Natural killer cell (primary cell): ENCODE measurements at regions not wholly inside any gene's neighbourhood (a gene's known extent, or its start where the extent isn't known, plus 50 kb on each side); places are given as distances from the start of the nearest gene placed in this dataset.

Source experiments
- ATAC-seq, 3 donors: fragments of 150-1000 bp in 2 of 3; fragments of 200-7000 bp in 1 of 3; cut with Tn5 transposase; 1 replicate in 1 of 3; 2 replicates in 2 of 3; pipeline ENCODE4 v1.10.0; 2021; ENCODE audit warnings: mild to moderate bottlenecking in 2 of 3, moderate library complexity in 2 of 3
- DNase-seq, 2 donors: peaks; one replicate each; pipeline versions ENCODE4 v3.0.0 to v3.0.0-alpha.2; 2013 to 2021; ENCODE audit warnings: mixed read lengths in 1 of 2
- H3K27ac ChIP-seq: one replicate; pipeline ENCODE4 v1.5.1; 2013; ENCODE audit warnings: mild to moderate bottlenecking, low read length
- H3K27me3 ChIP-seq: one replicate; pipeline ENCODE4 v1.6.1; 2013; ENCODE audit warnings: low read length; ENCODE audit not compliant: control insufficient read depth, insufficient read depth
- H3K36me3 ChIP-seq: one replicate; pipeline ENCODE4 v1.6.1; 2013; ENCODE audit warnings: low read length; ENCODE audit not compliant: control insufficient read depth, insufficient read depth
- H3K4me1 ChIP-seq: one replicate; pipeline ENCODE4 v1.6.1; 2013; ENCODE audit warnings: low read length; ENCODE audit not compliant: control insufficient read depth, insufficient read depth
- H3K4me3 ChIP-seq: one replicate; pipeline ENCODE4 v1.5.1; 2013; ENCODE audit warnings: low read length
- H3K9me3 ChIP-seq: one replicate; pipeline ENCODE4 v1.6.1; 2013; ENCODE audit warnings: low read length; ENCODE audit not compliant: control insufficient read depth, insufficient read depth
- H3K27ac Mint-ChIP-seq, 2 donors: one replicate each; pipeline ENCODE4 v1.8.0; 2022; ENCODE audit warnings: mild to moderate bottlenecking in 2 of 2, mixed read lengths in 2 of 2, moderate library complexity in 1 of 2
- H3K27me3 Mint-ChIP-seq, 2 donors: one replicate each; pipeline ENCODE4 v1.8.0; 2022; ENCODE audit warnings: low read depth in 2 of 2, mixed read lengths in 2 of 2
- H3K36me3 Mint-ChIP-seq: one replicate; pipeline ENCODE4 v1.8.0; 2022; ENCODE audit warnings: mixed read lengths
- H3K4me1 Mint-ChIP-seq, 2 donors: one replicate each; pipeline ENCODE4 v1.8.0; 2022; ENCODE audit warnings: mixed read lengths in 2 of 2
- H3K4me3 Mint-ChIP-seq: one replicate; pipeline ENCODE4 v1.8.0; 2022; ENCODE audit warnings: mild to moderate bottlenecking, moderate library complexity, mixed read lengths
- H3K9me3 Mint-ChIP-seq, 2 donors: one replicate each; pipeline ENCODE4 v1.8.0; 2022; ENCODE audit warnings: mixed read lengths in 2 of 2
- WGBS: methylation state at CpG from one replicate; pipeline ENCODE4 v1.1.7; 2013; ENCODE audit warnings: missing lambda C conversion rate; ENCODE audit not compliant: insufficient coverage; 5-methylcytosine and 5-hydroxymethylcytosine counted together
- intact Hi-C: fragments of 100-400 bp; cut with micrococcal nuclease; formaldehyde crosslinking; loops from one replicate; pipeline ENCODE4 v1.14.2; 2022
- TF ChIP-seq, protein P1 (sequence below): fragments of 200-600 bp; IDR thresholded peaks from one replicate; pipeline ENCODE4 v1.8.0; 2022; ENCODE audit warnings: antibody characterized with exemption

GRCh38 chr16:31705371-31705770 is 168.2 kb upstream of the ZNF267 start:
- H3K9me3 ChIP-seq, result no peaks in the 10 kb centered on the region
- H3K4me1 Mint-ChIP-seq, result peaks cover 23 to 33% of the 10 kb centered on the region in 2 donors
- TF ChIP-seq, protein P1, sequence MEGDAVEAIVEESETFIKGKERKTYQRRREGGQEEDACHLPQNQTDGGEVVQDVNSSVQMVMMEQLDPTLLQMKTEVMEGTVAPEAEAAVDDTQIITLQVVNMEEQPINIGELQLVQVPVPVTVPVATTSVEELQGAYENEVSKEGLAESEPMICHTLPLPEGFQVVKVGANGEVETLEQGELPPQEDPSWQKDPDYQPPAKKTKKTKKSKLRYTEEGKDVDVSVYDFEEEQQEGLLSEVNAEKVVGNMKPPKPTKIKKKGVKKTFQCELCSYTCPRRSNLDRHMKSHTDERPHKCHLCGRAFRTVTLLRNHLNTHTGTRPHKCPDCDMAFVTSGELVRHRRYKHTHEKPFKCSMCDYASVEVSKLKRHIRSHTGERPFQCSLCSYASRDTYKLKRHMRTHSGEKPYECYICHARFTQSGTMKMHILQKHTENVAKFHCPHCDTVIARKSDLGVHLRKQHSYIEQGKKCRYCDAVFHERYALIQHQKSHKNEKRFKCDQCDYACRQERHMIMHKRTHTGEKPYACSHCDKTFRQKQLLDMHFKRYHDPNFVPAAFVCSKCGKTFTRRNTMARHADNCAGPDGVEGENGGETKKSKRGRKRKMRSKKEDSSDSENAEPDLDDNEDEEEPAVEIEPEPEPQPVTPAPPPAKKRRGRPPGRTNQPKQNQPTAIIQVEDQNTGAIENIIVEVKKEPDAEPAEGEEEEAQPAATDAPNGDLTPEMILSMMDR, result no peak
- no peaks in the 10 kb centered on the region for H3K27me3 Mint-ChIP-seq
- intact Hi-C loops, result no loop called here
- H3K27ac ChIP-seq, result no peak overlapping the region
- no peak overlapping the region for H3K27ac Mint-ChIP-seq
- no peak overlapping the region for H3K4me3 Mint-ChIP-seq
- no peaks in the 10 kb centered on the region for H3K27me3 ChIP-seq
- WGBS, result 96% methylated on average over 5 of the region's 5 CpGs
- DNase-seq, result no peak
- no peaks in the 10 kb centered on the region for H3K9me3 Mint-ChIP-seq
- no peaks in the 10 kb centered on the region for H3K36me3 Mint-ChIP-seq
- no peak overlapping the region for H3K4me3 ChIP-seq
- peaks cover 24% of the 10 kb centered on the region for H3K4me1 ChIP-seq
- ATAC-seq, result no peak
- H3K36me3 ChIP-seq, result peaks cover 59% of the 10 kb centered on the region

DNA sequence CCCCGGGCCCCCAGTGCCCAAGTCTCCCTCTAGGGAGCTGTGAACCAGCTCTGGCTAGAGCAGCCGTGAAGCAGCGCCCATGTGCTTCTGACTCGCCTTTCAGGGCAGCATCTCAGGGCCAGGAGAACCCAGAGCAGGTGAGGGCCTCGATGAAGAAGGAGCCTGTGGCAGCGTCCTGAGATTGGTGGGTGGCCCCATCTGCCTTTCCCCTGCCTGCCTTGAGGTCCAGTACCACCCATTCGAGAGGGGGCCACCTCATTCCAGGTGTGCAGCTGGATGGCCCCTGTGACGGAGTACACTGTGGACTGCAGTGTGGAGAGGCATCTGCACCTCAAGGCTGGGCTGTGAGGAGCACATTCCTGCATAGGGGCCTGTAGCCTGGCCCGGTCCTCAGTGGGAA is 167.3 kb upstream of the ZNF267 start:
- ATAC-seq (no peak), DNase-seq (no peak)
- H3K4me1 ChIP-seq, result peaks cover 17% of the 10 kb centered on the region
- no peak overlapping the region for H3K27ac Mint-ChIP-seq
- H3K9me3 ChIP-seq, result no peaks in the 10 kb centered on the region
- H3K9me3 Mint-ChIP-seq, result no peaks in the 10 kb centered on the region
- intact Hi-C loops, result no loop called here
- TF ChIP-seq, protein P1, result no peak
- no peaks in the 10 kb centered on the region for H3K27me3 Mint-ChIP-seq
- no peak overlapping the region for H3K27ac ChIP-seq
- no peaks in the 10 kb centered on the region for H3K27me3 ChIP-seq
- peaks cover 59% of the 10 kb centered on the region for H3K36me3 ChIP-seq
- H3K4me1 Mint-ChIP-seq, result peaks cover 17 to 27% of the 10 kb centered on the region in 2 donors
- WGBS, result 90% methylated on average over 9 of the region's 9 CpGs
- no peak overlapping the region for H3K4me3 ChIP-seq
- no peak overlapping the region for H3K4me3 Mint-ChIP-seq
- no peaks in the 10 kb centered on the region for H3K36me3 Mint-ChIP-seq

DNA sequence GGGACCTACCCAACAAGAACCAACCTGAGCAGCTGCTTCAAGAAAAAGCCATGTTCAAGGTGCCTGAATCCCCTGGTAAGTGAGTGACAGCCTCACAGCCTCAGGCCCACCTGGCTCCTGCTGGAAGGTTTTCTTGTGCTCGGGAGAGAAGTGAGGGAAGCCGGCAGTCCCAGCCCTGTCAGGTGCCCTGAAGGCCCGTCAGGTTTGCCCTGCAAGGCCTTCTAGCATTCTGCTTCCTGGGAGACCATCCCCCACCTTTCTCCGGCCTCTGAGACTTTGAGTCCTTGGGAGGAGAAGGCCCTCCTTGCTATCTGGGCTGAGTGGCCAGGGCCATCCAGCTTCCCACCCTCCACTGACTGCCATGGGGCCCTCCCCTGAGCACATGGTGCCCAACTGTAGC is 166.7 kb upstream of the ZNF267 start:
- intact Hi-C loops, result no loop called here
- WGBS, result 95% methylated on average over 4 of the region's 4 CpGs
- Mint-ChIP-seq H3K27me3 (no peaks in the 10 kb centered on the region), H3K9me3 (no peaks in the 10 kb centered on the region), H3K4me3 (no peak overlapping the region), H3K4me1 (peaks cover 12 to 24% of the 10 kb centered on the region in 2 donors), H3K27ac (no peak overlapping the region), H3K36me3 (no peaks in the 10 kb centered on the region)
- peaks cover 11% of the 10 kb centered on the region for H3K4me1 ChIP-seq
- ATAC-seq, result no peak
- no peaks in the 10 kb centered on the region for H3K27me3 ChIP-seq
- H3K27ac ChIP-seq, result no peak overlapping the region
- H3K36me3 ChIP-seq, result peaks cover 59% of the 10 kb centered on the region
- TF ChIP-seq, protein P1, result no peak
- no peak for DNase-seq
- H3K9me3 ChIP-seq, result no peaks in the 10 kb centered on the region
- H3K4me3 ChIP-seq, result no peak overlapping the region

GRCh38 chr16:31707743-31708335 is 165.8 kb upstream of the ZNF267 start:
- TF ChIP-seq, protein P1, result no peak
- H3K36me3 Mint-ChIP-seq, result no peaks in the 10 kb centered on the region
- H3K27me3 ChIP-seq, result no peaks in the 10 kb centered on the region
- no peaks in the 10 kb centered on the region for H3K9me3 Mint-ChIP-seq
- H3K36me3 ChIP-seq, result peaks cover 57% of the 10 kb centered on the region
- DNase-seq (peak in 1 of 2 donors; percentile 9), ATAC-seq (no peak)
- no peak overlapping the region for H3K27ac ChIP-seq
- no peak overlapping the region for H3K4me3 ChIP-seq
- H3K4me1 ChIP-seq, result peaks cover 5% of the 10 kb centered on the region
- intact Hi-C loops, result no loop called here
- no peak overlapping the region for H3K4me3 Mint-ChIP-seq
- 95% methylated on average over 10 of the region's 10 CpGs for WGBS
- H3K4me1 Mint-ChIP-seq, result peaks cover 8 to 22% of the 10 kb centered on the region in 2 donors
- no peak overlapping the region for H3K27ac Mint-ChIP-seq
- H3K9me3 ChIP-seq, result no peaks in the 10 kb centered on the region
- H3K27me3 Mint-ChIP-seq, result no peaks in the 10 kb centered on the region
